Sigmoid colon (tissue), 4 donors: ENCODE measurements at regions not wholly inside any gene's neighbourhood (a gene's known extent, or its start where the extent isn't known, plus 50 kb on each side); places are given as distances from the start of the nearest gene placed in this dataset.

Source experiments
- CTCF ChIP-seq, 4 experiments: fragments of 450-650 bp in 3 of 4; fragments of 200-600 bp in 1 of 4; IDR thresholded peaks; one replicate each; pipeline ENCODE4 v1.5.1; 2016 to 2019; ENCODE audit warnings: antibody characterized with exemption in 4 of 4, mild to moderate bottlenecking in 3 of 4, moderate library complexity in 2 of 4
- POLR2A ChIP-seq, 2 donors: fragments of 450-650 bp; IDR thresholded peaks; one replicate each; pipeline ENCODE4 v1.6.1; 2016; ENCODE audit warnings: antibody characterized with exemption in 2 of 2, mild to moderate bottlenecking in 2 of 2, moderate library complexity in 2 of 2
- POLR2AphosphoS5 ChIP-seq, 4 donors: sonication (generic); formaldehyde crosslinking; IDR thresholded peaks; one replicate each; pipeline ENCODE4 v1.6.1; 2017; ENCODE audit warnings: antibody characterized with exemption in 4 of 4

GRCh38 chr9:88312517-88313103 is 75.6 kb upstream of the SPIN1 start:
- TF ChIP-seq POLR2A (IDR thresholded peaks at IDR 0.05) (no peak), POLR2AphosphoS5 (IDR thresholded peaks at IDR 0.05) (no peak), CTCF (IDR thresholded peaks at IDR 0.05) (no peak)
